HEK293 (cell line): ENCODE measurements at regions not wholly inside any gene's neighbourhood (a gene's known extent, or its start where the extent isn't known, plus 50 kb on each side); places are given as distances from the start of the nearest gene placed in this dataset.

Experiments
- CTCF ChIA-PET: fragments of 350-600 bp; formaldehyde crosslinking; extraction: SDS; loops from one replicate; lab custom pipeline; 2021; ENCODE audit warnings: antibody characterized with exemption; lab: Yijun Ruan, JAX
- POLR2A ChIA-PET: fragments of 300-600 bp; formaldehyde crosslinking; extraction: SDS; loops from one replicate; lab custom pipeline; 2020; ENCODE audit warnings: antibody characterized with exemption, inconsistent platforms; lab: Yijun Ruan, JAX
- H3K27ac ChIP-seq: fragments of 200-500 bp; sonication (Bioruptor generic); 2 replicates; pipeline ENCODE4 v1.5.1; 2014; ENCODE audit warnings: low read depth, low read length, control low read depth, inconsistent platforms; ENCODE audit errors: extremely low read depth
- H3K36me3 ChIP-seq, 2 experiments: fragments of 200-500 bp in 1 of 2; sonication (Bioruptor generic) in 1 of 2; 1 replicate in 1 of 2; 2 replicates in 1 of 2; pipeline ENCODE4 v1.5.1; 2014 to 2017; ENCODE audit warnings: inconsistent platforms in 2 of 2, low read length in 2 of 2; ENCODE audit not compliant: control insufficient read depth in 2 of 2, insufficient read depth in 1 of 2
- H3K4me1 ChIP-seq: fragments of 200-500 bp; sonication (Bioruptor generic); 2 replicates; pipeline ENCODE4 v1.5.1; 2014; ENCODE audit warnings: mild to moderate bottlenecking, low read length, inconsistent platforms; ENCODE audit not compliant: control insufficient read depth, insufficient read depth
- H3K4me3 ChIP-seq: 2 replicates; pipeline ENCODE4 v1.5.1; 2011; ENCODE audit warnings: low read depth, mild to moderate bottlenecking, control low read depth, low read length, moderate library complexity
- H3K9me3 ChIP-seq: fragments of 200-500 bp; sonication (Bioruptor generic); 2 replicates; pipeline ENCODE4 v1.5.1; 2014; ENCODE audit warnings: low read depth, low read length, inconsistent platforms; ENCODE audit not compliant: control insufficient read depth, insufficient read depth
- CTCF ChIP-seq: fragments of 450-650 bp; formaldehyde crosslinking; IDR thresholded peaks from 2 replicates; pipeline ENCODE4 v1.5.1; 2016; ENCODE audit warnings: missing biosample characterization, missing genetic modification characterization
- FEZF1 ChIP-seq: fragments of 450-650 bp; formaldehyde crosslinking; IDR thresholded peaks from 2 replicates; pipeline ENCODE4 v1.5.1; 2016; ENCODE audit warnings: missing biosample characterization, missing genetic modification characterization
- GLI4 ChIP-seq: fragments of 450-650 bp; formaldehyde crosslinking; IDR thresholded peaks from 2 replicates; pipeline ENCODE4 v1.5.1; 2016; ENCODE audit warnings: missing biosample characterization, missing genetic modification characterization
- MZF1 ChIP-seq: fragments of 450-650 bp; formaldehyde crosslinking; IDR thresholded peaks from 2 replicates; pipeline ENCODE4 v1.5.1; 2017; ENCODE audit warnings: missing biosample characterization, missing genetic modification characterization, borderline replicate concordance
- OSR2 ChIP-seq: fragments of 450-650 bp; formaldehyde crosslinking; IDR thresholded peaks from 2 replicates; pipeline ENCODE4 v1.5.1; 2016; ENCODE audit warnings: missing biosample characterization, missing genetic modification characterization
- PBX3 ChIP-seq: sonication (generic); formaldehyde crosslinking; IDR thresholded peaks from 2 replicates; pipeline ENCODE4 v1.8.1; 2022; ENCODE audit warnings: mild to moderate bottlenecking, moderate library complexity, missing genetic modification reagents
- SALL2 ChIP-seq: fragments of 450-650 bp; formaldehyde crosslinking; IDR thresholded peaks from 2 replicates; pipeline ENCODE4 v1.5.0; 2017; ENCODE audit warnings: missing biosample characterization, mild to moderate bottlenecking, missing genetic modification characterization, borderline replicate concordance
- SCRT1 ChIP-seq: fragments of 450-650 bp; formaldehyde crosslinking; IDR thresholded peaks from 2 replicates; pipeline ENCODE4 v1.5.1; 2016; ENCODE audit warnings: missing biosample characterization, missing genetic modification characterization, borderline replicate concordance
- ZBTB26 ChIP-seq: fragments of 450-650 bp; formaldehyde crosslinking; optimal IDR thresholded peaks from 2 replicates; pipeline ENCODE3; 2016; ENCODE audit warnings: missing biosample characterization, mild to moderate bottlenecking, missing genetic modification characterization
- ZNF184 ChIP-seq: fragments of 450-650 bp; IDR thresholded peaks from 2 replicates; pipeline ENCODE4 v1.5.1; 2018; ENCODE audit warnings: missing biosample characterization, mild to moderate bottlenecking, missing genetic modification characterization
- ZNF221 ChIP-seq: fragments of 450-650 bp; formaldehyde crosslinking; IDR thresholded peaks from 2 replicates; pipeline ENCODE4 v1.5.1; 2017; ENCODE audit warnings: missing biosample characterization, missing genetic modification characterization, borderline replicate concordance
- ZNF24 ChIP-seq: fragments of 450-650 bp; formaldehyde crosslinking; IDR thresholded peaks from 2 replicates; pipeline ENCODE4 v1.5.1; 2016; ENCODE audit warnings: missing biosample characterization, missing genetic modification characterization
- ZNF302 ChIP-seq: fragments of 450-650 bp; formaldehyde crosslinking; IDR thresholded peaks from 2 replicates; pipeline ENCODE4 v1.5.1; 2016; ENCODE audit warnings: missing biosample characterization, missing genetic modification characterization, low read depth
- ZNF324 ChIP-seq: fragments of 450-650 bp; formaldehyde crosslinking; IDR thresholded peaks from 2 replicates; pipeline ENCODE4 v1.5.1; 2016; ENCODE audit warnings: missing biosample characterization, missing genetic modification characterization
- ZNF37A ChIP-seq: fragments of 450-650 bp; IDR thresholded peaks from 2 replicates; pipeline ENCODE4 v1.5.1; 2018; ENCODE audit warnings: missing biosample characterization, missing genetic modification characterization
- ZNF404 ChIP-seq: fragments of 450-650 bp; formaldehyde crosslinking; IDR thresholded peaks from 2 replicates; pipeline ENCODE4 v1.5.1; 2017; ENCODE audit warnings: missing biosample characterization, missing genetic modification characterization
- ZNF544 ChIP-seq: fragments of 450-650 bp; formaldehyde crosslinking; IDR thresholded peaks from 2 replicates; pipeline ENCODE4 v1.5.0; 2017; ENCODE audit warnings: missing biosample characterization, missing genetic modification characterization
- ZNF585B ChIP-seq: fragments of 450-650 bp; formaldehyde crosslinking; IDR thresholded peaks from 2 replicates; pipeline ENCODE4 v1.5.1; 2016; ENCODE audit warnings: missing biosample characterization, missing genetic modification characterization
- ZNF621 ChIP-seq: fragments of 450-650 bp; formaldehyde crosslinking; IDR thresholded peaks from 2 replicates; pipeline ENCODE4 v1.5.1; 2017; ENCODE audit warnings: missing biosample characterization, missing genetic modification characterization
- ZNF701 ChIP-seq: fragments of 450-650 bp; formaldehyde crosslinking; IDR thresholded peaks from 2 replicates; pipeline ENCODE4 v1.5.1; 2016; ENCODE audit warnings: missing biosample characterization, missing genetic modification characterization
- ZNF791 ChIP-seq: fragments of 450-650 bp; formaldehyde crosslinking; IDR thresholded peaks from 2 replicates; pipeline ENCODE4 v1.5.1; 2016; ENCODE audit warnings: missing biosample characterization, missing genetic modification characterization
- TF ChIP-seq, protein P1 (sequence below): fragments of 450-650 bp; IDR thresholded peaks from 2 replicates; pipeline ENCODE4 v1.5.1; 2018; ENCODE audit warnings: missing biosample characterization, missing genetic modification characterization
- TF ChIP-seq, protein P2 (sequence below): fragments of 450-650 bp; formaldehyde crosslinking; IDR thresholded peaks from 2 replicates; pipeline ENCODE4 v1.5.1; 2016; ENCODE audit warnings: missing biosample characterization, missing genetic modification characterization

DNA sequence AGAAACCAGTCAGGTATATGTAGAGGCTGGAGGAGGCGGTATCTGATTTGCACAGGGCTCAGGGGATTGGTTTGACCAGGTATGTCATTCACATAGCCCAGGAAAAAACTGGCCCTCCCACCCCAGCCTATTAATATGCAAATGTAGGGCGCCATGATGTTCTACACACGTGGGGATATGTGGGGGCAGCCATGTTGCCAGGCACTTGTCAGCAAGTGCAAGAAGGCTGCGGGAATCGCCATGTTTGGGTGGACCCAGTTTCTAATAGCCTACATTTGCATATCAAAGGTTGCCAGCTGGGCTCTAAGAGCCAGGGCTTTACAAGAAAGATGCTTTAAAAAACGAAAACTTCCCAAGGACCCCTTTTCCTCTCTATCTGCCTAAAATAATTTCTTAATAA, 335.1 kb downstream of the SMARCA1 start:
- TF ChIP-seq ZNF37A (no peak), SCRT1 (no peak), ZNF184 (tag by site-specific recombination) (no peak)
- Histone ChIP-seq H3K27ac (no peak overlapping the region), H3K4me1 (no peaks in the 10 kb centered on the region), H3K4me3 (no peak overlapping the region), H3K9me3 (no peaks in the 10 kb centered on the region), H3K36me3 (no peaks in the 10 kb centered on the region)
- CTCF ChIA-PET = no interaction called here
- POLR2A ChIA-PET = no interaction called here

- Histone ChIP-seq H3K4me3 (no peak overlapping the region), H3K36me3 (no peaks in the 10 kb centered on the region), H3K4me1 (no peaks in the 10 kb centered on the region), H3K27ac (no peak overlapping the region), H3K9me3 (no peaks in the 10 kb centered on the region)
- ChIA-PET POLR2A (no interaction called here), CTCF (no interaction called here)
- TF ChIP-seq ZNF544 (tag by site-specific recombination) (no peak), ZNF621 (no peak), ZNF221 (tag by site-specific recombination) (no peak), FEZF1 (no peak), ZNF24 (tag by site-specific recombination) (no peak), ZNF701 (tag by site-specific recombination) (no peak), ZNF324 (tag by site-specific recombination) (no peak), ZNF302 (tag by site-specific recombination) (no peak), ZNF404 (tag by site-specific recombination) (no peak), MZF1 (tag by site-specific recombination) (no peak), OSR2 (no peak), ZBTB26 (no peak), ZNF791 (tag by site-specific recombination) (no peak)
- TF ChIP-seq, protein P1, sequence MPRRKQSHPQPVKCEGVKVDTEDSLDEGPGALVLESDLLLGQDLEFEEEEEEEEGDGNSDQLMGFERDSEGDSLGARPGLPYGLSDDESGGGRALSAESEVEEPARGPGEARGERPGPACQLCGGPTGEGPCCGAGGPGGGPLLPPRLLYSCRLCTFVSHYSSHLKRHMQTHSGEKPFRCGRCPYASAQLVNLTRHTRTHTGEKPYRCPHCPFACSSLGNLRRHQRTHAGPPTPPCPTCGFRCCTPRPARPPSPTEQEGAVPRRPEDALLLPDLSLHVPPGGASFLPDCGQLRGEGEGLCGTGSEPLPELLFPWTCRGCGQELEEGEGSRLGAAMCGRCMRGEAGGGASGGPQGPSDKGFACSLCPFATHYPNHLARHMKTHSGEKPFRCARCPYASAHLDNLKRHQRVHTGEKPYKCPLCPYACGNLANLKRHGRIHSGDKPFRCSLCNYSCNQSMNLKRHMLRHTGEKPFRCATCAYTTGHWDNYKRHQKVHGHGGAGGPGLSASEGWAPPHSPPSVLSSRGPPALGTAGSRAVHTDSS (tag by site-specific recombination) = no peak
- TF ChIP-seq, protein P2, sequence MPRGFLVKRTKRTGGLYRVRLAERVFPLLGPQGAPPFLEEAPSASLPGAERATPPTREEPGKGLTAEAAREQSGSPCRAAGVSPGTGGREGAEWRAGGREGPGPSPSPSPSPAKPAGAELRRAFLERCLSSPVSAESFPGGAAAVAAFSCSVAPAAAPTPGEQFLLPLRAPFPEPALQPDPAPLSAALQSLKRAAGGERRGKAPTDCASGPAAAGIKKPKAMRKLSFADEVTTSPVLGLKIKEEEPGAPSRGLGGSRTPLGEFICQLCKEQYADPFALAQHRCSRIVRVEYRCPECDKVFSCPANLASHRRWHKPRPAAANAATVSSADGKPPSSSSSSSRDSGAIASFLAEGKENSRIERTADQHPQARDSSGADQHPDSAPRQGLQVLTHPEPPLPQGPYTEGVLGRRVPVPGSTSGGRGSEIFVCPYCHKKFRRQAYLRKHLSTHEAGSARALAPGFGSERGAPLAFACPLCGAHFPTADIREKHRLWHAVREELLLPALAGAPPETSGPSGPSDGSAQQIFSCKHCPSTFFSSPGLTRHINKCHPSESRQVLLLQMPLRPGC (tag by site-specific recombination) = no peak
These were observed 346.6 kb downstream of the SMARCA1 start for GRCh38 chrX:129176710-129177109.

DNA sequence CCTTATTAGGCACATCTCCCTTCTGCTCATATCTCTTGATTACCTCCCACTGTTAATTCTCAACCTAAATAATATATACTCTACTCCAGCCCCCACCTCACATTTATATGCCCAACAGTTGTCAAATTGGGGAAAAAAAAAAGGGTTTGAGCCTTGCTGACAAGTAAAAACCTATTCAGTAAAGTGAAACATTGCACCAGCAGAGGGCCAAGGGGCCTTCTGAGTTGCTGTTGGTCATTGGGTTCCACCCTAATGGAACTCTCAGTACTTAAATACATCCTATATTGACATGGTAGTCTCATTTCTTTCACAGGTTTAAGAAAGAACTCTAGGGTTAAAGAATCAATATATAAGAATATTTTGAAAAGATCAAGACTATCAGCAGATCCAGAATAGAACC, 362.2 kb downstream of the SMARCA1 start:
- ChIA-PET CTCF (no interaction called here), POLR2A (no interaction called here)
- Histone ChIP-seq H3K36me3 (no peaks in the 10 kb centered on the region), H3K9me3 (no peaks in the 10 kb centered on the region), H3K4me1 (no peaks in the 10 kb centered on the region), H3K4me3 (no peak overlapping the region), H3K27ac (no peak overlapping the region)
- TF ChIP-seq ZNF585B (tag by site-specific recombination) = no peak
- TF ChIP-seq GLI4 (tag by site-specific recombination) = no peak
- TF ChIP-seq SALL2 (tag by site-specific recombination) = no peak
- no peak for TF ChIP-seq CTCF (tag by site-specific recombination)
- TF ChIP-seq ZNF701 (tag by site-specific recombination) = no peak
- TF ChIP-seq PBX3 (CRISPR knock-in tag) = no peak
